ENCODE measurements at regions not wholly inside any gene's neighbourhood (a gene's known extent, or its start where the extent isn't known, plus 50 kb on each side); places are given as distances from the start of the nearest gene placed in this dataset.

- H3K9me3 Mint-ChIP-seq: no peaks in the 10 kb centered on the region
- no peak overlapping the region for H3K27ac Mint-ChIP-seq
- intact Hi-C loops (cut with micrococcal nuclease): no loop called here
- DNase-seq (ENCODE audit: low spot score): no peak
- H3K4me1 Mint-ChIP-seq (ENCODE audit: low read depth): peaks cover 72% of the 10 kb centered on the region
- H3K36me3 Mint-ChIP-seq (ENCODE audit: low read depth): peaks cover 6% of the 10 kb centered on the region
- no peaks in the 10 kb centered on the region for H3K27me3 Mint-ChIP-seq (ENCODE audit: low read depth)
- no peak overlapping the region for H3K4me3 Mint-ChIP-seq (ENCODE audit: low read depth)
These were observed 51.3 kb downstream of the TET3 start for GRCh38 chr2:74036010-74036409.

GRCh38 chr2:74036450-74037195 lies 51.9 kb downstream of the TET3 start:
- Mint-ChIP-seq H3K4me1 (ENCODE audit: low read depth) (peaks cover 70% of the 10 kb centered on the region), H3K27me3 (ENCODE audit: low read depth) (no peaks in the 10 kb centered on the region), H3K9me3 (no peaks in the 10 kb centered on the region), H3K4me3 (ENCODE audit: low read depth) (no peak overlapping the region), H3K27ac (no peak overlapping the region), H3K36me3 (ENCODE audit: low read depth) (peaks cover 6% of the 10 kb centered on the region)
- intact Hi-C loops (cut with micrococcal nuclease): no loop called here
- no peak for DNase-seq (ENCODE audit: low spot score)

- no peak for DNase-seq (ENCODE audit: low spot score)
- no peaks in the 10 kb centered on the region for H3K27me3 Mint-ChIP-seq (ENCODE audit: low read depth)
- intact Hi-C loops (cut with micrococcal nuclease): no loop called here
- peaks cover 67% of the 10 kb centered on the region for H3K4me1 Mint-ChIP-seq (ENCODE audit: low read depth)
- H3K4me3 Mint-ChIP-seq (ENCODE audit: low read depth): no peak overlapping the region
- no peak overlapping the region for H3K27ac Mint-ChIP-seq
- peaks cover 6% of the 10 kb centered on the region for H3K36me3 Mint-ChIP-seq (ENCODE audit: low read depth)
- H3K9me3 Mint-ChIP-seq: no peaks in the 10 kb centered on the region
These were observed 52.7 kb downstream of the TET3 start for GRCh38 chr2:74037379-74037860.

- Mint-ChIP-seq H3K4me1 (ENCODE audit: low read depth) (peaks cover 56% of the 10 kb centered on the region), H3K27ac (no peak overlapping the region), H3K4me3 (ENCODE audit: low read depth) (no peak overlapping the region), H3K9me3 (no peaks in the 10 kb centered on the region), H3K36me3 (ENCODE audit: low read depth) (peaks cover 6% of the 10 kb centered on the region), H3K27me3 (ENCODE audit: low read depth) (no peaks in the 10 kb centered on the region)
- intact Hi-C loops (cut with micrococcal nuclease): no loop called here
- DNase-seq (ENCODE audit: low spot score): no peak
These were observed 54.9 kb downstream of the TET3 start for GRCh38 chr2:74039611-74040010.

- Mint-ChIP-seq H3K27me3 (ENCODE audit: low read depth) (no peaks in the 10 kb centered on the region), H3K36me3 (ENCODE audit: low read depth) (peaks cover 7% of the 10 kb centered on the region), H3K27ac (no peak overlapping the region), H3K9me3 (no peaks in the 10 kb centered on the region), H3K4me1 (ENCODE audit: low read depth) (peaks cover 56% of the 10 kb centered on the region), H3K4me3 (ENCODE audit: low read depth) (no peak overlapping the region)
- DNase-seq (ENCODE audit: low spot score): no peak
- intact Hi-C loops (cut with micrococcal nuclease): no loop called here
These were observed 56.5 kb downstream of the TET3 start for GRCh38 chr2:74041182-74041581.

- no peaks in the 10 kb centered on the region for H3K9me3 Mint-ChIP-seq
- intact Hi-C loops (cut with micrococcal nuclease): no loop called here
- H3K36me3 Mint-ChIP-seq (ENCODE audit: low read depth): peaks cover 11% of the 10 kb centered on the region
- no peak overlapping the region for H3K27ac Mint-ChIP-seq
- H3K4me3 Mint-ChIP-seq (ENCODE audit: low read depth): no peak overlapping the region
- no peaks in the 10 kb centered on the region for H3K27me3 Mint-ChIP-seq (ENCODE audit: low read depth)
- peaks cover 51% of the 10 kb centered on the region for H3K4me1 Mint-ChIP-seq (ENCODE audit: low read depth)
- no peak for DNase-seq (ENCODE audit: low spot score)
These were observed 57.0 kb downstream of the TET3 start for GRCh38 chr2:74041726-74042125.

GRCh38 chr2:74042606-74043005 lies 57.9 kb downstream of the TET3 start:
- Mint-ChIP-seq H3K27me3 (ENCODE audit: low read depth) (no peaks in the 10 kb centered on the region), H3K4me3 (ENCODE audit: low read depth) (no peak overlapping the region), H3K4me1 (ENCODE audit: low read depth) (peaks cover 42% of the 10 kb centered on the region), H3K36me3 (ENCODE audit: low read depth) (peaks cover 16% of the 10 kb centered on the region), H3K9me3 (no peaks in the 10 kb centered on the region), H3K27ac (no peak overlapping the region)
- intact Hi-C loops (cut with micrococcal nuclease): no loop called here
- DNase-seq (ENCODE audit: low spot score): no peak

- DNase-seq (ENCODE audit: low spot score): no peak
- intact Hi-C loops (cut with micrococcal nuclease): no loop called here
- peaks cover 35% of the 10 kb centered on the region for H3K4me1 Mint-ChIP-seq (ENCODE audit: low read depth)
- H3K27ac Mint-ChIP-seq: no peak overlapping the region
- no peak overlapping the region for H3K4me3 Mint-ChIP-seq (ENCODE audit: low read depth)
- H3K27me3 Mint-ChIP-seq (ENCODE audit: low read depth): no peaks in the 10 kb centered on the region
- H3K36me3 Mint-ChIP-seq (ENCODE audit: low read depth): peaks cover 25% of the 10 kb centered on the region
- H3K9me3 Mint-ChIP-seq: no peaks in the 10 kb centered on the region
These were observed 58.9 kb downstream of the TET3 start for GRCh38 chr2:74043345-74044329.

GRCh38 chr2:74044999-74045398 lies 60.3 kb downstream of the TET3 start:
- Mint-ChIP-seq H3K9me3 (no peaks in the 10 kb centered on the region), H3K27ac (no peak overlapping the region), H3K4me1 (ENCODE audit: low read depth) (peaks cover 30% of the 10 kb centered on the region), H3K4me3 (ENCODE audit: low read depth) (no peak overlapping the region), H3K36me3 (ENCODE audit: low read depth) (peaks cover 32% of the 10 kb centered on the region), H3K27me3 (ENCODE audit: low read depth) (no peaks in the 10 kb centered on the region)
- intact Hi-C loops (cut with micrococcal nuclease): no loop called here
- DNase-seq (ENCODE audit: low spot score): no peak

GRCh38 chr2:74045454-74045853 lies 60.7 kb downstream of the TET3 start:
- Mint-ChIP-seq H3K4me3 (ENCODE audit: low read depth) (no peak overlapping the region), H3K9me3 (no peaks in the 10 kb centered on the region), H3K27ac (no peak overlapping the region), H3K27me3 (ENCODE audit: low read depth) (no peaks in the 10 kb centered on the region), H3K4me1 (ENCODE audit: low read depth) (peaks cover 26% of the 10 kb centered on the region), H3K36me3 (ENCODE audit: low read depth) (peaks cover 29% of the 10 kb centered on the region)
- DNase-seq (ENCODE audit: low spot score): no peak
- intact Hi-C loops (cut with micrococcal nuclease): no loop called here

- H3K27me3 Mint-ChIP-seq (ENCODE audit: low read depth): no peaks in the 10 kb centered on the region
These were observed 61.7 kb downstream of the TET3 start for GRCh38 chr2:74046441-74046840.

GRCh38 chr2:74047152-74047551 lies 62.4 kb downstream of the TET3 start:
- H3K4me3 Mint-ChIP-seq (ENCODE audit: low read depth): no peak overlapping the region
- no peak overlapping the region for H3K27ac Mint-ChIP-seq
- H3K36me3 Mint-ChIP-seq (ENCODE audit: low read depth): peaks cover 38% of the 10 kb centered on the region
- H3K4me1 Mint-ChIP-seq (ENCODE audit: low read depth): peaks cover 18% of the 10 kb centered on the region
- H3K27me3 Mint-ChIP-seq (ENCODE audit: low read depth): no peaks in the 10 kb centered on the region
- intact Hi-C loops (cut with micrococcal nuclease): no loop called here
- no peak for DNase-seq (ENCODE audit: low spot score)
- no peaks in the 10 kb centered on the region for H3K9me3 Mint-ChIP-seq

More at GRCh38 chr2:74046441-74046840, 61.7 kb downstream of the TET3 start:
- Mint-ChIP-seq H3K4me1 (ENCODE audit: low read depth) (peaks cover 23% of the 10 kb centered on the region), H3K4me3 (ENCODE audit: low read depth) (no peak overlapping the region), H3K9me3 (no peaks in the 10 kb centered on the region), H3K27ac (no peak overlapping the region), H3K36me3 (ENCODE audit: low read depth) (peaks cover 36% of the 10 kb centered on the region)
- intact Hi-C loops (cut with micrococcal nuclease): no loop called here
- no peak for DNase-seq (ENCODE audit: low spot score)

- peaks cover 18% of the 10 kb centered on the region for H3K4me1 Mint-ChIP-seq (ENCODE audit: low read depth)
- no peaks in the 10 kb centered on the region for H3K27me3 Mint-ChIP-seq (ENCODE audit: low read depth)
- peaks cover 39% of the 10 kb centered on the region for H3K36me3 Mint-ChIP-seq (ENCODE audit: low read depth)
- no peaks in the 10 kb centered on the region for H3K9me3 Mint-ChIP-seq
- no peak overlapping the region for H3K27ac Mint-ChIP-seq
- no peak for DNase-seq (ENCODE audit: low spot score)
- no peak overlapping the region for H3K4me3 Mint-ChIP-seq (ENCODE audit: low read depth)
- intact Hi-C loops (cut with micrococcal nuclease): no loop called here
These were observed 63.4 kb downstream of the TET3 start for GRCh38 chr2:74048147-74048546.

Measured in activated T-helper 2 cell treated with anti-CD3 and anti-CD28 coated beads, Interferon-gamma antibody, Interleukin-2, Interleukin-4, amounts not matched to agents 10 μg/mL and 5 μg/mL and 100 μg/mL, durations not matched to agents 14 hours and 24 hours and 36 hours (primary cell).